ENCODE measurements at regions not wholly inside any gene's neighbourhood (a gene's known extent, or its start where the extent isn't known, plus 50 kb on each side); places are given as distances from the start of the nearest gene placed in this dataset.

DNA sequence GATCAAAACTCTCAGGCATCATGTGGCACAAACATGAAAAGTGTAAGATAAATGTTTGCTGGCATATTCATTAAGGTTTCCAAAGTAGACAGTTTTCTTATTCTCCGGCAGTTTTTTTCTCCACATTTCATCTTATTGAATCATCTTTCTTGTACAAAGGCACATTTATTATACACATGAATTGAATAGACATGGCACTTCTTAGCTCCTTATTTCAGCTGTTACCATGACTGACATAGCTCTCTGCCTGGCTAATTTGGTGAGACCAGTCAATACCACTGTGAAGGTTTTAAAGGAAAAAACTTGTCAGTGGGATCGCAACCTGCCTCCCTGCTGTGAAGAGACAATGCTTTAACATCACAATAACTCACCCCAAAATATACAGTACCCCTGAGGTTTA, 285.0 kb upstream of the PCDH20 start:
- no peak for DNase-seq (ENCODE audit: low read depth in 4 of 4, low spot score in 3 of 4)

DNA sequence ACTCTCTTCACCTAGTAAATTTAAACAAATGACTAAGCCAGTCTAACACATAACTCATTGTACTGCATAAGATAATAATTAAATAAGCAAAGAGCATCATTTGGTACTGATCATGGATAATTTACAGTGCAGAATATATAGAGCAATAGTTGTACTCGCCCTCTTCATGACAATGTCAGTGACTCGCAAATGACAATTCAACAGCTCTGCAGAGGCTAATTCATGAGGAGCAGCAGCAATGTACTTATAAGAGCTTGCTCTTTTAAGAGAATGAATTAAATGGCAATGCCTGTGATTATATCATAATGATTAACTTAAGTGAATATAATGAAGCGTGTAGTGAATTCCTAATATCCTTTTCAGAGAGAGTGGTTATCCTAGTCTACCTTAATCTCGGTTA, 284.5 kb upstream of the PCDH20 start:
- no peak for DNase-seq (ENCODE audit: low read depth in 4 of 4, low spot score in 3 of 4)

DNA sequence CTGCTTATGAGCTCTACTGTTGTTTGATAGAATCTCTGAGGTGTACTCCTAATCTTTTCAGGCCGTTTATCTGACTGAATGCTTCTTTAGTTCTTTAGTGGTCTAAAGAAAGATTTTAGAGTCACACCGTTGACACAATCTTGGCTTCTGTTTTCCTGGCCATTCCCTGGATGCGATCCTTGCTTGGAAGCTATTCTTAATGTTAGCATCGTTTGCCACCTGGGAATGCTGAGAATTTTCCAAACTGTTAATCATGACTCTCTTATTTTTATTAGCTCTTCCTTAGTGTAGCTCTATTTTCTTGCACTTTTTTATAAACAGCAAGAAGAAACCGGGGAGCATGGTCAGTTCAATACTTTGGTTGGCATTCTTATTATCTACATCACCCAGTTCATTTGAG, 281.0 kb upstream of the PCDH20 start:
- DNase-seq (ENCODE audit: low read depth in 4 of 4, low spot score in 3 of 4) = no peak

DNA sequence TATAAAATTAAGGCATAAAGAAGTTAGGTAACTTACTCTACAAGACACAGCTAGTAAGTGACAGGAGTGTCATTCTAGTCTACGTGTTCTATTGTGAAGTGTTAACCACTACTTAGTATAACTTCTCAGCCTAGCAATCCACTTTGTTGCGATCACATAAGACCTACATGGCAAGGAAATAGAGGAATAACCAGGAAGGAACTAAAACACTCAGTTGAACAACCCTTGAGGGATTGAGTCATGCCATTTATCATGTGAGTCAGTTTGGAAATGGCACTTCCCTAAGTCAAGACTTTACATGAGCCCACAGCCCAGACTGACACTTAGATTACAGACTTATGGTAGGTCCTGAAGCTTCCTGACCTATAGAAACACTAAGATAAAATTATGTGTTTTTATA, 279.5 kb upstream of the PCDH20 start:
- no peak for DNase-seq (ENCODE audit: low read depth in 4 of 4, low spot score in 3 of 4)

DNA sequence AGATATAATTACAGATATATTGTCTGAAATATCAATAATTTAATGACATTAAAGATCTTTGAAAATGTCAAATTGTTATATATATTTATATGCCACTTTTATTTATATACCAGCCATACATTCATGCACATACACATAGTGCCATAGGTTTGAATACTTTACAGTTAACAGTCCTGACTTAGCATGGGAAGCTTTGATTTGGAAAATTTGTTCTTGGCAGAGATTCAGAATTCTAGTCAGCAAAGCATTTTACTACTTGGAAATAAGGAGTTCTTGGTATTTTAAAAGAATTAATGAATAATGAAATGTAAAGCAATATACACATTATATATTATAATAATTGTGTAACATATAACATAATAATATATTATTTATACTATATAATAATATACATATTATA, 277.0 kb upstream of the PCDH20 start:
- no peak for DNase-seq (ENCODE audit: low read depth in 4 of 4, low spot score in 3 of 4)

DNA sequence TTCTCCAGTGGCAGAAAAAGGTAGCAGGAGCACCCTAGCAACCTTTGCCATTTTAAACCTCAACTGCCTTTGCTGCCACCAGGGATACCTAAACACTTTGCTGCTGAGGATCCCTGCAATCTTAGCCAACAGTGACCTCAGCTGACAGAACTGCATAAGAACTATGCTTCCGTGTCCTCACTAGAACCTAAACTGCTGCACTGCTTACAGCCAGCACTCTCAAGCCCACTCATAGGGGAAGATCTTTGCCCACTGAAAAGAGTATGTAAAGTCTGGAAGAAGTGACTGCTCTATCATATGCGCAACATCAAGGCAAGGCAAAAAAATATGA, 270.0 kb upstream of the PCDH20 start:
- no peak for DNase-seq (ENCODE audit: low read depth in 4 of 4, low spot score in 3 of 4)

DNA sequence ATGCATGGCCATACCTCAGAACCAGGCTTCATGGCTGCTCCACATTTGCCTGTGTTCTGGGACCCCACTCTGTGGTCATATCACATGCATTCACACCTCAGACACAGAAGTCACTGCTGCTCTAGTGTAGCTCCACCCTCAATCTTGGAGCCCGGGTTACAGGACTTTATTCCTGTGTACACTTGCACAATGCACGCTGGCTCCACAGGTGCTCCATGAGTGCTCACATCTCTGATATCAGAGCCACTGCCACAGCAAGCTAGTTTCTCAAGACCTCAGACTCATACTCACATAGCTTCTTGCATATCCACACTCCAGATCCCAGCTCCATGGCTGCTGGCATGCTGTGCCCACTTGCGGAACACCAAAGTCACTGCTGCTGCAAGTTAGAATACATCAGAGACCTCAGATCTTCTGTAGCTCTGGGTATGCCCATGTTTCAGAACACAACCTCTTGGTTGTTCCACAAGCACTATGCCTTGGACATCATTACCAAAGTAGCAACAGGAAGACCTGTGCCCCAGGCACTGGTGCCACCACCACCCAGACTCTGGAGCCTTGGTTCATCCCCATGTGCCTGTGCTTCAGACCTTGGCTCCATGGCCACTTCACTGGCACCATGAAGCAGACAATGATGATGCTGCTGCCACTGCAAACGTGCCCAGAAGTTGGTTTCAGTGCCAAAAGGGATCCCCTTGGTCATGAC, 269.5 kb upstream of the PCDH20 start:
- no peak for DNase-seq (ENCODE audit: low read depth in 4 of 4, low spot score in 3 of 4)

DNA sequence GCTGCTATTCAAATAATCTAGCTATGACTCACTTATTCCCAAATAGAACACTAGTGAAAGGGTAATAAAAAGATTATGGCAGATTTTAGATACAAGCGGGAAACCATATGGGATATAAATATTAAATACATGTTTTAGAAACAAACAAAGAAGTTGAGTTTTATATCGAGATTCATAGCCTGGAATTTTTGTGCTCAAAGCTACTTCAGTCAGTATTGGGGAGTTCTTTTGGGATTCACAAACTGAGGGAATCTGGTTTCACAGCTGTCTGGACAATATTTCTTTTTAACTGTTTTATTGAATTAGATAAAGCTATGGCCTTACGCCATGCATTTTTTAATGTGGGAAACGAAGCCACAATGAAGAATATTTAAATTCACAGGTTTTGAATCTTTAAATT, 257.1 kb upstream of the PCDH20 start:
- DNase-seq (ENCODE audit: low read depth in 4 of 4, low spot score in 3 of 4) = no peak

DNA sequence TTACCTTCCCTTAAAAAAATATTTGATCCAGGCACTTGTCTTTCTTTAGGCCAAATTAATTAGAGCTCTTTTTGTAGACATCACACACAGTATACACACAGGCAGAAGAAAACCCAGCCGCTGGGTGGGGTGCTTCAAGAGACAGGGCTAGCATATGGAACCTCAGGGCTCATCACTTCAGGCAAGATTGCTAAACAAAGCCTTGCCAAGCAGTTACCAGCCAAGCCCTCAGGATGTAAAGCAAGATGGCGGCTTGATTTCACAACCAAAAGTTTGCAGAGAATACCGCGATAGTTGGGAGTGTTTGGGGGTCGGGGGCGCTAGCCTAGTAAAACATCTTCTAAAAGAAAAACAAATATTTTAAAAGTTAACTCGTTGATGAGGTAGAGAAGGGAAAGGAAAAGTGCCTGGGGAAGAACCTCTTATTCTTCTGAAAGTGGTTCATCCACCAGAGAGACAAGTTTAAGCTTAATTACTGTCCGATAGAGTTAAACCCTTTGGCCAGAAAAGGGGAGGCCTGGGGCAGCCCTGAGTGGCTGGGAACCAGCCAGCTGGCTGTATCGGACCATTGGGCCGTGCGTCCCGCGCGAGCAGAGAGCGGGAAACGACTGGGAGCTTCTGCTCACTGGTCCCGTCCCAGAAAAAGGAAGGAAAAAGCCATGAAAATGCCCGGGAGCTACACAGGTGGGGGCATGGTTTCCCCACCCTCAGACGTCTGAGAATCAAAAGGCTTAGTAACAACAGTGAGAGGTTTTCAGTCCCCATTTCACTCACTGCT, 254.9 kb upstream of the PCDH20 start:
- no peak for DNase-seq (ENCODE audit: low read depth in 4 of 4, low spot score in 3 of 4)

DNA sequence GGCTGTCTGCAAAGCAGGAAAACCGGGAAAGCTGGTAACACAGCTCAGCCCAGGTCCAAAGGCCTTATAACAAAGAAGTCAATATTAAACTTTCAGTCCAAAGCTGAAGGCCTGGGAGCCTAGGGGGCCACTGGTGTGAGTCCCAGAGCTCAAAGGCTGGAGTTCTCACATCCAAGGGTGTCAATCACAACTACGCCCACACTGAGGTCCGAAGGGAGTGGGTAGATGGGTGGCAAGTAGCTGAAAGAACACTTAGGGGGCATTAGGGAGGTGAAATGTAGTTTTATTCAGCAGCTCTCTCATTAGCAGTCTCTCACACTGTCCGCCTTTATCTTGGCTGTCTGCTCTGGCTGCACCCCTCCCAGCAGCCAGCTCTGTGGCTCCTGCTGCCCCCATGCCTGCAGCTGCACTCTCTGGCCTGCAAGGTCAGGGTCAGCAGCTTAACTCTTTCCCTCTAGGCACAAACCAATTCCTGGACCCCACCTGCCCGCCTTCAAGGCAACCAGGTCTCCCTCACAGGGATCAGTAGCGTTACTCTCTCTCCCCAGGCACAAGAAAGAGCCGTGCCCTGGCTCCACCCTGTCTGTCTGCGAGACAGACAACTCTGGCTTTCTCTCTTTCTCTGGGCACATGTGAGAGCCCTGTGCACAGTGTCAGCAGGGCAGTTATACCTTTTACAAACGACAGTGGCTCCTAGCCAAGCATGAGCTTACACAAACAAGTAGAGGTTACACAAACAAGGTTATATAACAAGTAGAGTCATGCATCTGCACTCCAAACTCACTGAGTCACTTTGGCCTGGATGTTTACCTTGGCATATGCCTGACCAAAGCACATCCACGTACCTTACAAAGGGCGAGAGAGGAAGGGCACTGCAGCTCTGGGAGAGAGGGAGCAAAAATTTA, 249.4 kb upstream of the PCDH20 start:
- DNase-seq (ENCODE audit: low read depth in 4 of 4, low spot score in 3 of 4) = no peak

DNA sequence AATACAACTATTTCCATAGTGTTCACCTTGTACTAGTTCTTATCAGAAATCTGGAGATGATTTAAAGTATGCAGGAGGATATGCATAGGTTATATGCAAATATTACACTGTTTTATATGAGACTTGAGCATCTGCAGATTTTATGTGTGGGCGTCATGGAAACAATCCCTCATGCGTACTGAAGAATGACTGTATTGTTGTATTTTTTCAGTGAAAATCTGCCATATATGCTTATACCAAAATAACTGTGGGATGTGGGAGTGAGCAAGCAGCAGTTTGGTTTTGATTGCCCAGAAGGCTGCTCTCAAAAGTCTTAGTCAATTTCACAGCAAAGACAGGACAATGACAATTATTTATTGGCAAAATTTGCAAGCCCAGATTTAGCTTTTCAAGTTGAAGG, 238.8 kb upstream of the PCDH20 start:
- no peak for DNase-seq (ENCODE audit: low read depth in 4 of 4, low spot score in 3 of 4)

DNA sequence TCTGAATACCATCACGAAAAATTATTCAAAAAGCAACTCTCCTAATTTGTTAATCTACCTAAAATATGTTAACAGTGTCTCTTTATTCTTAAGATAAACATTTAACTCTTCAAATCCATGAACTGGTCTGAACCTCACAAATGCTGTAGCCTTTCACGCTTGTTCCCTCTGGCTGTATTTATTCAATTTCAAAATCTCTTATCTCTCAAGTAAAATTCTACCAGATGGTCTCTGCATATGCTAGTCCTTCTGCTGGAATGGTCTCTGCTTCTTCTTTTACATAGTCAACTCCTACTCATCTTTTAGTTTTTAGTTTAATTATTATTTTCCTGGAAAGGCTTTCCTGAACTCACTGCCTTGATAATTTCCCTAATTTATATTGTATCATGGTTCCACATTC, 232.9 kb upstream of the PCDH20 start:
- no peak for DNase-seq (ENCODE audit: low read depth in 4 of 4, low spot score in 3 of 4)

DNA sequence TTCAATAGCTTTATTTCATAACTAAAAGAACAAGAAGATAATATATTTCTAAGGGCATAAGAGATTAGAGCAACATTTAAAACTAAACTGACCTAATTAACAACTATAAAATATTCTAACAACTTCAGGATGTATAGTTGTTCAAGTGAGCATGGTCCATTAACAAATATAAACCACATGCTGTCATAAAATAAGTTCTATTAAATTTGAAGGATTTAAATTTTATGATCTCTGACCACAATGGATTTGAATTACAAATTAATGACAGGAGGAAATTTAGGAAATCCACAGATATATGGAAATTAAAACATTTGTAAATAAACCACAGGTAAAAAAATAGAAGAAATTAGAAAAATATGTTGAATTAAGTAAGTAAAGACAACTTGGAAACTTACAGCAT, 196.5 kb upstream of the PCDH20 start:
- no peak for DNase-seq (ENCODE audit: low read depth in 4 of 4, low spot score in 3 of 4)

DNA sequence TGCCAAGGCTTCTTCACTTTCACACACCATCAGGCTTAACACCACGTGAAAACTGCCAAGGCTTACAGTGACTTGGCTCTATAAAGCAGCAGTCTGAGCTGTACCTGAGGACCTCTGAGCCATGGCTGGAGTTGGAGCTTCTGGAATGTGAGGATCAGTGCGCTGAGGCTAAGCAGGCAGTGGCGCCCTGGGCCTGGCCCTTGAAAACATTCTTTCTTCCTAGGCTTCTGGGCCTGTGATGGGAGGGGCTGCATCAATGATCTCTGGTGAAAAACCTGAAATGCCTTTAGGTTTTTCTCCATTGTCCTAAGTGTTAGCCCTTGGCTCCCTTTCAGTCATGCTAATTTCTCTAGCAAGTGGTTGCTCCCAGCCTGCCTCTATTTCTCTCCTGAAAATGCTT, 192.5 kb upstream of the PCDH20 start:
- no peak for DNase-seq (ENCODE audit: low read depth in 4 of 4, low spot score in 3 of 4)

DNA sequence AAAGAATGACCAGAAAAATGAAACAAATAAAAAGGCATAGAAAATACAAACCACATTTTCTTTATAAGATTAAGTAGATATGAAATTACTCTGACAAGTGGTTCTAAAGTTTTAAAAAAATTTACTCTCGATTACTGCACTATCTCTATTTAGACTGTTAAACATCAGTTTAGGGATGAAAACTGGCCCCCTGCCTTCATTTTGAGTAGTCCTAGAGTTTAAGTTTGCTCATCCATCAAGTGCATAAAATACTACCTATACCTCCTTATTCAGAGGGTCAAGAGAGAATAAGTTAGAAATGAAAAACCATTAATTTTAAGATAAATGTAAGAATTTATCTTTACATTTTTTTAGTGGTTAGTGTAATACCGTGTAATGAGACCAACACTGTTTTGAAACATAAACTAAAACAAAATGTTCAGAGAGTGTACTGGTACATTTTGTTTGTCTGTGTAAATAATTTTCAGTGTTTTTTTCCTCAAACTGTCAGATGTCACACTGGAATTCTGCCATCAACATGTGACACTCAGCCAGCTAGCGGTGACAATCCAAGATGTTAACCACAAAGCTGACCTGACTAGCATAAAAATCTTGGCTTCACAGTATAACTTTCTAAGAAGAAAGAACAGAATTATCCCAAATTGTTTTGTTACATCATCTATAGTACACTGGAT, 184.8 kb upstream of the PCDH20 start:
- no peak for DNase-seq (ENCODE audit: low read depth in 4 of 4, low spot score in 3 of 4)

DNA sequence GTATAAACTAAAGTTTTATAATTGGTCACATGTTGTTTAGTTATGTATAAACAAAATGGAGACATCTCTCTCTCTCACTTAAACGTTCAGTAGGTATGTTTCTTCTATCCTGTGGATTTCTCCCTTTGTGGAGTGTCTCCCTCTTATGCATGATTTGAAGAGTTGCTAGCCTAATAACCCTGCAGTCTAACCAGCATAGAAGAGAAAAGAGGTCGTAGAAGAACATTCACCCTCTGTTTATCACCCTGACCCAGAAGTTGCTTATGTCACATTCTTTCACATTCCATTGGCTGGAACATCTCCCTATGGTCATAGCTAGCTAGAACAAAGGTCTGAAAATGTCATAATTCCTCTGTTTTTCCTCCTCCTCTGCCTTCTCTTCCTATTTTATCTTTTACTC, 176.8 kb upstream of the PCDH20 start:
- no peak for DNase-seq (ENCODE audit: low read depth in 4 of 4, low spot score in 3 of 4)

DNA sequence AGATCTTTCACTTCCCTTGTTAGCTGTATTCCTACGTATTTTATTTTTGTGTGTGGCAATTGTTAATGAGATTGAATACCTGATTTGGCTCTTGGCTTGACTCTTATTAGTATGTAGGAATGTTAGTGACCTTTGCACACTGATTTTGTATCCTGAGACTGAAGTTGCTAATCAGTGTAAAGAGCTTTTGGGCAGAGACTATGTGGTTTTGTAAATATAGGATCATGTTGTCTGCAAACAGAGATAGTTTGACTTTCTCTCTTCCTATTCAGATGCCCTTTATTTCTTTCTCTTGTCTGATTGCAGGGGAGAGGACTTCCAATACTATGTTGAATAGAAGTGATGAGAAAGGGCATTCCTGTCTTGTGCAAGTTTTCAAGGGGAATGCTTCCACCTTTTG, 160.3 kb upstream of the PCDH20 start:
- no peak for DNase-seq (ENCODE audit: low read depth in 4 of 4, low spot score in 3 of 4)

DNA sequence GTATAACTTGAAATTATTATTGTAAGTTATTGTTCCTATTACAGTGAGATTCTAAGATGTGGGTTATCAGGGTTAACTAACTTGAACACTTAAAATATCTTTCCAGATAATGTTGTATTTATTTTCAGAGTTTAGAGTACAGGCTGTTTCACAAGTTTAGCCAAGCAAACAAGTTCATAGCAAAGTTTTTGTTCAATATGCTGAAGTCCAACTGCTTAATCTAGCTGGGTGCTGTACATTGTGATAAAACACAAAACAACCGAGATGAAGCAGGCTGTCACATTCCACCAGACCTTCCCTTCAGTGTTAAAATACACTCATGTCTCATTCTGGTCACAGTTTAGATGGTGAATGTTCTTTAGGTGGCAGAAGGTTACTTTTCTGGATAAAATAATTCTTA, 148.0 kb upstream of the PCDH20 start:
- DNase-seq (ENCODE audit: low read depth in 4 of 4, low spot score in 3 of 4) = no peak

DNA sequence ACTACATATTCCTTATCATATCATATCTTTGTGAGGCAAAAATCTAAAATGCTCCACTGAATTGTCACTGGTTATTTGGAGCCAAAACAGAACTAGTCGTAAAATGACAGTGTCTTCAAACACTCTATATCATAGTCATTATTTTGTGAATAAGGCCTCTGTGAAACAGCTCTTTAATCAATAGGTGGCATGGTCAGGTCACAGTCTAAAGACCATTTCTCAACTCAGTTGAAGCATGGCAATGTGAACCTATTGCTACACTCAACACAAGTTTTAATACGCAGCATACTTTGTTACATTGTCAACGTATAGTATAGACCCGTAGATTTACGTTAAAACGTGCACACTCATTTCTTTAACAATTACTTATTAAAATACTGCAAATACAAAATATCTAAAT, 131.3 kb upstream of the PCDH20 start:
- DNase-seq (ENCODE audit: low read depth in 4 of 4, low spot score in 3 of 4) = no peak

DNA sequence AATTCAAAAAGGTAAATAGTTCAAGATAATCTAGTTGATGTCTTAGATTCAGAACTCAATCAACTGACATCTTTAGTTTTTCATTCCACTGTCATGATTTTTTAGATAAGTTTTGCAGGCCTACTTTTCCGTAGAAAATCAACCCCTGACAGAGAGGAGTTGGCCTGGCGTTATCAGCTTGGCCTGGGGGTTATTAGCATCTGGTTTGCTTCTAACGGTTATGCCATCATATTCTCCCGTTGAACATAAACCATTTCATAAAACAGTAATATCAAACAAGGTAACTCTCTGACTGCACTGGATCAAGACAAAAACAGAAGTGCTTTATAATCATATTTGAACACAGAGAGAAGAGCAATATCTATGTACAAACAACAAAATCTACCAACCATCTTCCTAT, 130.8 kb upstream of the PCDH20 start:
- DNase-seq (ENCODE audit: low read depth in 4 of 4, low spot score in 3 of 4) = no peak

DNA sequence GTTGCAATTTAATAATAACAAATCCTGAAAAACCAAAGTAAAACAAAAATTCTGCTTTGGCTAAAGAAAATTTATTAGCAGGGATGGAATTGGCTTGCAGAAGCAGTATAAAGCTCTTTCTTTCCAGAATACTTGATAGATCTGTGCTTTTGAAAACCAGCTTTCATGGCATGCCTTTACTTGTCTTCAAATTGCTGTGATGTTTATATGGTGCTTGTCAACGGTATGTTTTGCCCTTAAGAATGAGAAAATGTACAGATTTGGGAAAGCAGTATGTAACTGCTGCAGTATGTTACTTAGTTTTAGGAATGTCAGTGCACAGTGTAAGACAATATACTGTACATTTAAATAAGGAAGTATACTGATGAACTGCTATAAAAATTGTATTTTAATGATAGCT, 120.8 kb upstream of the PCDH20 start:
- no peak for DNase-seq (ENCODE audit: low read depth in 4 of 4, low spot score in 3 of 4)

All from right renal pelvis (tissue), 4 donors.